Kidney capillary endothelial cell (primary cell): ENCODE measurements at regions not wholly inside any gene's neighbourhood (a gene's known extent, or its start where the extent isn't known, plus 50 kb on each side); places are given as distances from the start of the nearest gene placed in this dataset.

Experiments
- DNase-seq: peaks from one replicate; pipeline ENCODE4 v3.0.0-alpha.2; 2018; ENCODE audit warnings: low spot score

DNA sequence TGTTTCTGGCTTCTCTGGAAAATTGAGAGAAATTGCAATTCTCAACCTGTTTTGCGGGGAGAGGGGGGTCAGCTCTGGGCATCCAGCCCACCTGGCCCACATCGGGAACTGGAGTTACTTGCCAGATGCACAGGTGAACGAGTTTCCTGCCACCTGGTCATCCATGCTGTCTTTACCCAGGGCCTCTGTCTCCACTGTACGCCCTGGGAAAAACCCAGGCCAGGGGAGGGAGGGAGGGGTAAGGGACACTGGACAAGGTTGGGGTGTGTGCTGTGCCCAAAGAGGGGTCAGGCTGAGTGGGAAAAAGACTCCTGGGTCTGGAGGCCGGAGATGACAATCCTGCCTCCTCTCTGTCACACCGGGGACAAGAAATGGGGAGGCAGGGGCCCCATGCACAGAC, 307.6 kb downstream of the ZNF536 start:
- DNase-seq, result no peak

DNA sequence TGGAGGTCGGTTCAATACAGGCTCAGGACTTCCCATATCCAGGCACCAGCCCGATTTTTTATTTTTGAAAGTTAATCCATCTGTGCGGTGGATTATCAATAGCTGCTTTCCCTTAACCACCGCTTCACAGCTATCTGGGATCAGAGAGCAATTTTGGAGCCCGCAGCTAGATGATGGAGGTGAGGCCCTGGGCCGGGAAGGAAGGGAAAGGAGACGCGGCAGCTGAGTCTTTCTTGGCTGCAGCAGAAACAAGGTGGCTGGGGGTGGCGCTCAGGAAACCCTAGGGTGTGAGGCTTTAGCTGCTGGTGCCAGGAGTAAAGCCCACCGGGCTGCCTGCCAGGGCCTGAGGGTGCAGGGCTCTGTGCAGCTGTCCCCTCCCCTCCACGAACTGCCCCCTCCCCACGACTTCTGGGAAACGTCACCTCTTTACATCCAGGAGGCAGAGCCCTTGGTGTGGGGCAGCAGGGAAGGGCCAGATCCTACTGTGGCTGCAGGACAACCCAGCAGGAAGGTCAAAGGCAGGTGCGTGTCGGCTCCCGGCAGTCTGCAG, 307.0 kb downstream of the ZNF536 start:
- DNase-seq, result no peak

DNA sequence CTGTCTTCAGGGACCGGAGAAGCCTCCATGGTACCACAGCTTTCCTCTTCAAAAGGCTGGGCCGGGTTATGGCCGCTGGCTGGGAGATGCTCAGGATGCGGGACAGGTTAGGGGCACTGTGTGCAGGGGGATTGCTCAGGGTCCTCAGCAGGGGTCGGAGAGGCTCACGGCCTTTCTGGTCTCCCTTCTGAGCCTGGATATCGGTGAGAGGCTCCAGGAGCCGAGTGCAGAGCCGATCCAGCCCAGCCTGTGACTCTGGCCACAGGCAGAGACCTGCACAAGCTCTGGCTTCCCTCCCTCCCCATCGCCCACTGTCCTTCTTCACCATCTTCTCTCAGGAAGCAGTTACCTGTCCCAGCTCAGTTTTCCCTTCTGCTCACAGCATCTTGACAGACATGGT, 306.0 kb downstream of the ZNF536 start:
- no peak for DNase-seq

DNA sequence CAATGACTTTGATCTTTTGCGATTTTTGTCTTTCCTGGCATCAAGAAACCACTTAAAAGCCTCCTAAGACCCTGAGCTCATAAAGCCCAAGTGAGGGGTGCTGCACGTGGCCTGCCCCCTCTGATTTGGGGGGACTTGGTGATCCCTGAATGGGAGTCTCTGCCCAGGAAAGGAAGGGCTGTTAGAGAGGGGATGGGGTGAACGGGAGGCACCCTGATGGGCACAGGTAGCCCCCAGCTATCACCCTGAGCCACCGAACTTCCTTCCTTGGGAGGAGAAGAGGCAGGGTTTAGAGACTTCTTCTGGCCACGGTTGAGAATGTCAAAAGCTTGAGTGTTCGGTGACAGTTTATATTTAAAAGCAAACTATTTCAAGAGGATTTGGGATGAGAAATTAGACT, 305.5 kb downstream of the ZNF536 start:
- DNase-seq, result no peak

DNA sequence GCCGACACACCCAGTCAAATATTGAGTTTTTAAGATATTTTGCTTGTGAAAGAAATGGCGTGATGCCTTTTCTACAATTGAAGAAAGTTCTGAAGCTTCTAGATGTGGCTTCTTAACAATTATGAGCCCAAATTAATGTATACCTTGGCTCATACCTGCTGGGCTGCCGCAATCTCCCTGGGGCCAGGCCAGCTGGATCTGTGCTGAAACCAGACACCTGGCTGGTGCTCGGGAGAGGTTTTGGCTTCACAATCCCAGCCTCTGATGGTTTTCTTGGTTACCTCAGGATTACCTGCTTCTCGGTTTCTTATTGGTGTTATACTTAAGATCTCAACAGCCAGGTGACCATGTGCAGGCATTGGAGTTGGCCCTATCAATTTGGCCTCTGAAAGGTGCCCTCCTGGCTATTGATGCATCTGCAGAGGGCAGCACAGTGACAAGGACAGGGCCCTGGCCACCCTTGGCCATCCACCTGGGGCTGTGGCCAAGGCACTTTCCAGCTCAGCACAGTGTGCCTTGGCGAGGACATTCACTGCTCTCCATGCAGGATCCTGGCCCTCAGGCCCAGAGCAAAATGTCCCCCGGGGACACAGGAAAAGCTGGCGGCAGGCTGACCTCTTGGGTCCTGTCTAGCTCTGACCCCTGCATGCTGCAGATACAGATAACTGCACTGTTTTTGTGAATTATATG, 305.0 kb downstream of the ZNF536 start:
- no peak for DNase-seq

DNA sequence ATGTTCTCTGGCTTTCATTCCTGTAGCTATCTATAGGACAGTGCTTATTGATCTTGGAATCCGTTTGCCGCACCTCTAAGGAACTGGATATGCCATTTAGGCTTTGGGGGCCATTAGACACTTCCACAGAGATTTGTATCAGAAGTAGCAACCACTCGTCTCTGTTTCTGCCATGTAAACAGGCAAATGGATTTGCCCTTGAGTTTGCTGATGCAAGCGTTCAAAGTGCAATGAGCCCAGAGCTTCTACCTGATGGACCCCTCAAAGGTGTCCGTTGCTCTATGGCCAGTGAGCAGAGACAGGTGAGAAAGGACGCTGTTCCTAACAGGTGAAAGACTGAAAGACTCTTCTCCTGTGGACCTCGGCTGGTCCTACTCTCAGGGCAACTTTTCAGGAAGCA, 302.9 kb downstream of the ZNF536 start:
- no peak for DNase-seq

DNA sequence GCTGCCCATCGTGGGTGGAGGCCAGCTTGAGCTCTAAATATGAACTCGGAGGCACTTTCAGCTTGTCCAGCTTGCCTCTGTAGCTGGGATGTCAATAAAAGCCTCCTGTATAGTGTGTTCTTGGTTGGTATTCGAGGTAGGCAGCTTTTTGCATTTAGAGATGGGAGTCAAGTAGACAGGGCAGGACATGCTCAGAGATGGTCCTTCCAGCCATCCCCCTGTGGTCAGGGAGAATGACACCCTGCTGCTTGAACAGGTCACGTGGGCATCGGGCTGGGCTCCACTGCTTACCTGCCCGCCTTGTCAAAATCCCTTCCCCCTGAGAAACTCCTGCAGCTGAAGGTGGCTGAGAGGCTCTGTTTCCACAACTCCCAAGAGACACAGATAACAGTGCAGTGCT, 302.5 kb downstream of the ZNF536 start:
- DNase-seq, result no peak

DNA sequence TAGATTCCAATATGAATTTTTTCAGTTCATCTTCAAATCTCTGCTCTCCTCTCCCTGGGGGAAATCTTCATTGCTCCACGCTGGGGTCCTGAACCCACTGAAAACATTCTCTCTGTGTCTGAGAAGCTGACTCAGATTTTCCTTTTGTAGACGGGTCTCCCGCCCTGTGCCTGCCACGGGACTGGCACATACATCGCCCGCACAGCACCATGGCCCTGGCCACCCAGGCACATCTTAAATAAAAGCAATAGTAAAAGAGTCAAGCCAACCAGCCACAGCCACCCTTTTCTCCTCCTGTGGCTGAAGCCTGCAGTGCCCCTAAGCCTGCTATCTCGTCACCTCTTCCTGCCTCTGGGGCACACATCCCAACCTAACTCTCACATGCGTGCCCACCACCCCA, 301.2 kb downstream of the ZNF536 start:
- no peak for DNase-seq

DNA sequence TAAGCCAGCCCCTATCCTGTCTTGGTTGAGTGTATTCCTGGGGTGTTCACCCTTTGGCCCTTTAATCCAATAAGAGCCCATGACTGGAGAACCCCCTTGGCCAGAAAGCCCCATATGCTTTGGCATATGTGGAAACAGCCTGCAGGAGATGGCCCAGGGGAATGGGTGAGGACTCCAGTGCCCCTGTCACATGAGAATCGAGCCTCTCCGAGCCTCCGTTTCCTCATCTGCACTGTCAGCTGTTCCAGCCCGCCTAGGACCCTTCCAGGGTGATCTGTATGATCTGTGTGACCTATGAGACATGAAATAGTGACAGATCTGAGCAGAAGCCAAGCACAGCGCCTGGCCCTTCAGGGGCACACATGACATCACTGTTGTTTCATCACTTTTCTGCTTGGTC, 300.7 kb downstream of the ZNF536 start:
- DNase-seq, result no peak

DNA sequence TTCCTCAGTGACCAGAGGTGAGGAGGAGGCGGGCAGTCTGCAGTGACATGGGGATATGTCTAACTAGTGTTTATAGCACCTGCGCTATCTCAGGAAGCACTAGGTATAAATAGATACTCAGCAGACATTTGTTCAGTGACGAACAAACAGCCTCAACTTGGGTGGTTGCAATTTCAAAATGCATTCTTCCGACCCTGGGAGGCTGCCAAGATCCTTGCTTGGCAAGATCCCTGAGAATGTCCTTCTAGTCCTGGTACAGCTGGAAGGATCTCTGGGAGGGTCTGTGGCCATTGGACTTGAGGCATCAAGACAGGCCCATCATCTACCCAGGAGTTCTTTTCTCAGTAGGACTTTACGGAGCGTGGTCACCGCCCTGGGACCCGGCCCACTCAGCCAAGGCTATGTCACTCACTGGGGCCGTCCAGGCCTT, 299.5 kb downstream of the ZNF536 start:
- no peak for DNase-seq

DNA sequence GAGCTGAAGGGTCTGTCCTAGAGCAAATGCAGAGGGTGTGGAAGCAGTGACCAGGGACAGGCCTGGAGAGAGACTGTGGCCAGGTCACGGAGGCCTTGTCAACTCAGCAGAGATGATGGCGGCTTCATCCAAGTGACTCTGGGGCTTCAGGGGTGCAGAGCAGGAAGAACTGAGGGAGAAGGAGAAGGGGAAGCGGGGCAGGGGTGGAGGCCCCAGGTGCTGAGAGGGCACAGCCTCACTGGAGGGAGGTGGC, 299.1 kb downstream of the ZNF536 start:
- DNase-seq, result no peak

DNA sequence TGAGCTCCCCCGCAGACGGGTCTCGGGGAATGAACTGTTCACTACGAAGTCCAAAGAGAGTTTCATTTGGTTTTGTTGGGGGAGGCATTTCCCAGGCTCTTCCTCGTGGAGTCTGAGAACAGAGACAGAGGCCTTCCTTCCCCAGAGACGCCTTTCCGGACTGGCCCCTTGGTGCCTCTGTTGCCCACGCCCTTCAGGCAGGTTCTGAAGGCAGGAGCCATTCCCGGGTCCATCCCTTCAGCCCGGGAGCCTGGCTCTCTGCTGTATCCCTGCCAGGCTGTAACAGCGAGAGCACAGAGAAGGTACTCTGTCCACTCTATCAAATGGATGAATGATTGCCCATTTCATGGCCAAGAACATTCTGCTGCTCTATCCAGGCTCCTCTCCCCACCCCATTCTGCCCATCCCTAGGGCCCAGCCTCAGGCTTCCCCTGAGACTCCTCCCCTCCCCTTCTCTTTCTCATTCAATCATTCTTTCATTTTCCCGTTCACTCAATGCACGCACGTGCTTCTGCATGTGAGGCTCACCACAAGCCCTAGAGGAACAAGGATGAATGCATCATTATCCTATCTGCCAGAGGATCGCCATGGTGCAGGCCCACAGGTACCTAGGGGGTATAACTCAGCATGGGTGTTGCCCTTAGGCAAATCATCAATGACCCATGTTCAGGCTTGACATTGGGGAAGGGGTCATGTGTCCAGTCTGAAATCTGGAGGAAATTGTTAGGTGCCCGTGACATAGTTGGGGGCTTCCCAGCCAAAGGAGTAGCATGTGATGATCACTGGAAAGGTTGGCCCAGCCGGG, 298.6 kb downstream of the ZNF536 start:
- no peak for DNase-seq

DNA sequence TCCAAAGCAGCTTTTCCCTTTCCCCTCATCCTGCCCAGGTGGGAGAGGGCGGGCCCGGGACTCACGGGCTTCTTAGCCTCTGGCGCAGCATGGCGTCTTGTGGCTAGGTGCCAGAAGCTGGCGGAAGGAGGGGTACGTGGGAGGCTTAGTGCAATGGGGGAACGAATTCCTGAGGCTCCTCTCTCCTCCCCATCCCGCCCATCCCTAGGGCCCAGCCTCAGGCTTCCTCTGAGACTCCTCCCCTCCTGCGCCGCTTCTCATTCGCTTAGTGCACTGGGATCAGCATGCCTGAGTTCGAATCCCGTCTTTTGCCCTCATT, 297.8 kb downstream of the ZNF536 start:
- no peak for DNase-seq

DNA sequence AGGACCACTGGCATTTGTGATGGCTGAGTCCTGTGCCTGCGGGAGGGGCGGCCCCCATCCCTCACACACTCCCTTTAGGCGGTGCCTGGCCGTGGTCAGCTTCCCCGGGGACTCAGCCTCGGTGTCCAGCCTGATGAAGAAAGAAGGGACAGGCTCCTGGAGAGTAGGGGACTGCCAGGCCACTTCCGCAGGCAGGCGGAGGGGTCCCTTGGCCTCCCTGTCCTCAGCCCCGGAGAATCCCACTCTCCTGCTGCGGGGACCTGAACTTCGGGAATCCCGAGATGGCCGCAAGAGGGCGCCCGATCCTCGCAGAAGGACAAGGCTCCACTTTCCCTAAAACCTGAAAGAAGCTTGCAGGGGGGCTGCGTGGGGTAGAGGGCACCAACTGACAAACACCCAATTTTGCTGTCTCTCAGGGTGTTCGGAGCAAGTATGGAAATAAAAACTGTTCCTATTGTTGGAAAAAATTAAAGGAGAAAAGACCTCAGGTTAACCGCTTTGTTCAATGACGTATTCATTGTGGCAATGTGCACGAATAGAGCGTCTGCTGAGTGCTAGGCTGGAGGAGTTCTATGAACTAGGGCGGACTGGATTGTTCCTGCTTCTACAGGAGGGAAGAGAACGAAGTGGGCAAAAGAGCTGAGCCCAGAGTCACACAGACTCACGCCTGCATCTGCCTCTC, 297.3 kb downstream of the ZNF536 start:
- DNase-seq, result peak; percentile 38

DNA sequence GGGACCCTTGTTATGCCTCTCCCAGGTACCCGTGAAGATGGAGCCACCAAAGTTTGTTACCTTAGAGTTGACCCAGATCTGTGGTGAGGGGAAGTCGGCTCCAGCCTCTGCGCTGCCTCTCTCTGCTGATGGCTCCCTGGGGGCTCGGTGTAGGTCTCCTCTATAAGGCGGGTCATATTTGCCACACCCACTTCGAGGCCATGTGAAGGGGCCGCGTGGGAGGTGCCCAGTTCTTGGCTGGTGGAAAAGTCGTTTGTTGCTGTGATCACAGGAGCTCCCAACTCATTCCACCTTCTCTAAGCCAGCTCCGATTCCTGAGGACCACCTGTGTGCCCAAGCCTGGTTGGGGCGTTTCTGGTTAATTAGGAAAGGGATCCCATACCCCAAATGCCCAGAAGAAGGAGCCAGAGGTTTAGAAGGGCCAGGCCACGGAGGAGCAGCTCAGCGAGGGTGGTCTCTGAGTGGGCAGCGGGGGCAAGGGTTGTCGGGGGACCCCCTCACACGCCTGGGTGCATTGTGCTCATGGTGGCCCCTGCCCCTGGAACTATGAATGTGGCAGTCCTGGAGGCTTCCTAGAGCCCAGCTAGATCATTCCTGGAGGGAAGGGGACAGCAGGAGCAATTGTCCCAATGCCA, 296.5 kb downstream of the ZNF536 start:
- DNase-seq, result no peak

DNA sequence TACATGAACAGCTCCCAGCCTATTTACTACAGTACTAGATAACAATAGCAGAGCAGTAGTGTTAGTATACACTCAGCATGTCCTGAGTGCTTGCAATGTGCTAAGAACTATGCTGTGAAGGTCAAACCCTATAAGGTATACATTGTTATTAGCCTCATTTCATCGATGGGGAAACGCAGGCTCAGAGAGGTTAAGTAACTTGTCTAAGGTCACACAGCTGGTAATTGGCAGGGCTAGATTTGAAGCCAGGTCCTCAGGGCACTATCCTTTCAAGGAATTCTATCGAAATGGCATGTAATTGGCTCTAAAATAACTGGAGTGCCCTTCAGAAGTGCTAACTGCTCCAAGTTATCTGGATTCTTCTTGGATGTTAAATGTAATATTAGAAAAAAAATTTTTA, 295.6 kb downstream of the ZNF536 start:
- DNase-seq, result no peak

DNA sequence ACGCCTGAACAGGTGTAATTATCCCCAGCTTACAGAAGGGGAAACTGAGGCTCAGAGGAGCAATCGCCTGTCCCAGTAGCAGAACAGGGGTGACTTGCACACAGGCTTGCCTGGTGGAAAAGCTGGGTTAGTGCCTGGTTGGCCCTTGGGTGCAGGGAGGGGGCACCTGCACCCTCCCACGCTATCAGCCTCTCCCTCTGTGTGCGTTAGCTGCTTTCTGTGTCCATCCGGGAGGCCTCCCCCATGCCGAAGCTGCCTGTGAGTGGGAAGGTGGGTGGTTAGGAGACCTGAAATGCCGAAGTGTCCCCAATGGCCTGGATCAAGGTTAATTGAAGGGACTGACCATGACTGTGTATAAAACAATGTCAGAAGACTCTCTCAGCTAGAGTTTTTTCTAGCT, 295.0 kb downstream of the ZNF536 start:
- DNase-seq, result no peak

DNA sequence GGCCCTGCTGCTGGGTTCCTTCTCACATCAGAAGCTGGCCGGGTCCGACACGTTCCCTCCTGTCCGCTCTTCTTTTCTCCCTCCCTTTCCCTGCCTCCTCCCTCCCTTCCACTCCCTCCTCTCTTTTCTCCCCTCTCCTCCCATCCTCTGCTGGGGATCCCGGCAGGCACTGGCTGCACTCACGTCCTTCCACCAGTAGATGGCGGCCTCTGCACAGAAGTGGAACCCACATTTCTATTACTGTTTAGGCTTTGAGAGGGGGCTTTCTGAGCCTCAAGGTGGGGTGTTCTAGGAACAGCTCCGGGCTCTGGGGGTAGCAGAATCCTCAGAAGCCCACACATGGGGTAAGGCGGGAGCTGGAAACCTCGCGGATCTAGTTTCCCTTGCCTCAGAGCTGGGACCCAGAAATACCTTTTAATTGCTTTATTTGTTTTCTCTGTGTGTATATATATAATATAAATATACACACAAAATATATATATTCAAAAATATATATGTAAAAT, 294.2 kb downstream of the ZNF536 start:
- peak; percentile 24 for DNase-seq

DNA sequence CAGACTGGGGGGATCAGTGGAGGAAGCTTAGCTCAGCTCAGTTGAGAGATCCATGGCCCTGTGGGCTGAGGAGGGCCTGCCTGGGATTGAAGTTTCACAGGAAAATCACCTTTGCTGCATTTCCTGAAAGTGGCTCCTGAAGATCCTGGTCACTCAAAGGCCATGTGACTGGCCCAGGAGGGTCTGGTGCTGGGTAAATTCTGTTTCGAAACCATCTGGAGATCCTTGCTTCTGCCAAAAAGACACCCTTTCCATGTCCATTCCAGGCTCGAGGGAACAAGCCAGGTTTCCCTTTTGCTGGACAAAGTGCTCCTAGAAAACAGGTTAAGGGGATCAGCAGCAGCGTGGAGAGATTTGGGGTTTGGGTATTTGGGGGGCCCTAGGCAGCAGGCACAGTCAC, 293.3 kb downstream of the ZNF536 start:
- no peak for DNase-seq

DNA sequence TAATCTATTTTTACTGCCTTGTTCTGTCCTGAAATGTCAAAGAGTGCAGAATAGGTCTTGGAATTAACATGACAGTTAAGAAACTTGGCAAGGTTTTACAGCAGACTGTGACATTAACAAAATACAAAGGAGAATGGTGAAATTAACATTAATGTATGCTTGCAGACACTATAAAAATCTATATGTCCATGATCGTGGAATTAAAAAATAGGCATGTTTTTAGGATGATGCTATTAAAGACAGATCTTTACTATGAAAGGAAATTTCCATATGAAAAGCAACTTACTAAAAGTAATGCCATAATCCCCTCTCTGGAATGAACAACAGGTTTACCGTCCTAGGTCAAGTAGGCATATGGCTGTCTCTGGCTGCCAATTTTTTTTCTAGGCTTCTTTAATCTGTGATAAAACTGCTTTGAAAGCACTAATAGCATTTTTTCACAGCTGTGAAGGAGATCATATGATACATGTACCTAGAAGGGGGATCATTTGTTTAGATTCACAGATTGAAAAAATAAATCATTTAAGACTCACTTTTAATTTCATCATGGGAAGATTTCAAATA, 291.5 kb downstream of the ZNF536 start:
- no peak for DNase-seq

DNA sequence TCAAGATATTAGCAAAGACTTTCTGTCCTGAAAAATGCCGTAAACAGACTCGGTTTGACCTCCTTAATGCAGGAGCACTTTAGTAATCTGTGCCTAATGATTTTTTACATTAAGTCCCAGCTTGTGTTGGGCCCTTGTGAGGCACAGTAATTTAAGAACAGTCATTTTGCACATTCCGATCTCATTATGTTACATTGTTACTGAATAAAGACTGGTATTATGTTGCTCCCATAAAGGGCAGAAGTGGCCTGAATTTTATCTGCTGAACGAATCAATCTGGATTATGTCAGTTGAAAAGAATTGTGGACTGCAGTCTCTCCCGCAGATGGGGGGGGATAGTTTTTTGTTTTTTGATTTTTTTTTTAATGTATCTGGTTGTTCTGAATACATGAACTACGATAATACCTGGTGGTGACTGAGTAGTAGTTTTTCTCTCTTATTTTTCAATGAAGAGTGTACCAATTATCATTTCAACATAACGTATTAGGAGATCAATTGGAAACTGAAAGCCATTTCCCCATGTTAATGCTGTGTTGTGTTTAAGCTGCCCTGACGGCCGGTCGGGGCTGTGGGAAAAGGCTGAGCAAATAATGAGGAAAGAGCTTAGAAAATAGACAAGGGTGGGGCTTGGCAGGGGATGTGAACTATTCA, 290.2 kb downstream of the ZNF536 start:
- no peak for DNase-seq

DNA sequence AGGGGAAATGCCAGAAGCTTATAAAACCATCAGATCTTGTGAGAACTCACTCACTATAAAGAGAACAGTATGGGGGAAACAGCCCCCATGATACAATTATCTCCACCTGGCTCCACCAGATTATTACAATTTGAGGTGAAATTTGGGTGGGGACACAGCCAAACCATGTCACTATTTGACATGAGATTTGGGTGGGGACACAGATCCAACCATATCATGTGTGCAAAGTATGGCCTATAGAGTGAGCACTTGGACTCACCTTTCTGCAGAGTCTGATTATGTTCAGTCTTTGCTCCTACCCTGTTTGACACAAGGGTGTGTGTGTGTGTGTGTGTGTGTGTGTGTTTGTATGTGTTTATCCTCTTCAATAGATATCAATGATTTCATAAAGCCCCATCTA, 287.5 kb downstream of the ZNF536 start:
- no peak for DNase-seq
